ENCODE measurements at regions not wholly inside any gene's neighbourhood (a gene's known extent, or its start where the extent isn't known, plus 50 kb on each side); places are given as distances from the start of the nearest gene placed in this dataset.

DNA sequence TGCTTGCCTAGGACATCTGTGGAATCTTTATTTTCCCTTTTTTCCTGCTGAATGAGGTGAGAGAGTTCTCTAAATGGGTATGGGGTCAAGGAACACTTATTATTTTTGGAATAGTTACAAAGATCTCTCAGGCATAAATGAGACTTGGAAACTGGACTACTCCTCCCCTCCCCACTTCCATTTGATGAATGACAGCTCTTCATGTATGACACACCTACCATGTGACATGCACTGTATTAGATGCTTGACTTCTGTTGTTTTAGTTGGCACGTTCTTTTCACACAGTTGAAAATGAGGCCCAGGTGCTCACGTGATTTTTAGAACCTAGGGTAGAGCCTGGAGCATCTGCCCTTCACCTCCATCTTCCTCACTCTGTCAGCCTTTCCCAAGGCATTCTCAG is 62.4 kb downstream of the VCPKMT start:
- TF ChIP-seq, protein P1, sequence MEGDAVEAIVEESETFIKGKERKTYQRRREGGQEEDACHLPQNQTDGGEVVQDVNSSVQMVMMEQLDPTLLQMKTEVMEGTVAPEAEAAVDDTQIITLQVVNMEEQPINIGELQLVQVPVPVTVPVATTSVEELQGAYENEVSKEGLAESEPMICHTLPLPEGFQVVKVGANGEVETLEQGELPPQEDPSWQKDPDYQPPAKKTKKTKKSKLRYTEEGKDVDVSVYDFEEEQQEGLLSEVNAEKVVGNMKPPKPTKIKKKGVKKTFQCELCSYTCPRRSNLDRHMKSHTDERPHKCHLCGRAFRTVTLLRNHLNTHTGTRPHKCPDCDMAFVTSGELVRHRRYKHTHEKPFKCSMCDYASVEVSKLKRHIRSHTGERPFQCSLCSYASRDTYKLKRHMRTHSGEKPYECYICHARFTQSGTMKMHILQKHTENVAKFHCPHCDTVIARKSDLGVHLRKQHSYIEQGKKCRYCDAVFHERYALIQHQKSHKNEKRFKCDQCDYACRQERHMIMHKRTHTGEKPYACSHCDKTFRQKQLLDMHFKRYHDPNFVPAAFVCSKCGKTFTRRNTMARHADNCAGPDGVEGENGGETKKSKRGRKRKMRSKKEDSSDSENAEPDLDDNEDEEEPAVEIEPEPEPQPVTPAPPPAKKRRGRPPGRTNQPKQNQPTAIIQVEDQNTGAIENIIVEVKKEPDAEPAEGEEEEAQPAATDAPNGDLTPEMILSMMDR (IDR thresholded peaks at IDR 0.05; ENCODE audit: borderline replicate concordance, insufficient read depth, low read depth, low read length): no peak

DNA sequence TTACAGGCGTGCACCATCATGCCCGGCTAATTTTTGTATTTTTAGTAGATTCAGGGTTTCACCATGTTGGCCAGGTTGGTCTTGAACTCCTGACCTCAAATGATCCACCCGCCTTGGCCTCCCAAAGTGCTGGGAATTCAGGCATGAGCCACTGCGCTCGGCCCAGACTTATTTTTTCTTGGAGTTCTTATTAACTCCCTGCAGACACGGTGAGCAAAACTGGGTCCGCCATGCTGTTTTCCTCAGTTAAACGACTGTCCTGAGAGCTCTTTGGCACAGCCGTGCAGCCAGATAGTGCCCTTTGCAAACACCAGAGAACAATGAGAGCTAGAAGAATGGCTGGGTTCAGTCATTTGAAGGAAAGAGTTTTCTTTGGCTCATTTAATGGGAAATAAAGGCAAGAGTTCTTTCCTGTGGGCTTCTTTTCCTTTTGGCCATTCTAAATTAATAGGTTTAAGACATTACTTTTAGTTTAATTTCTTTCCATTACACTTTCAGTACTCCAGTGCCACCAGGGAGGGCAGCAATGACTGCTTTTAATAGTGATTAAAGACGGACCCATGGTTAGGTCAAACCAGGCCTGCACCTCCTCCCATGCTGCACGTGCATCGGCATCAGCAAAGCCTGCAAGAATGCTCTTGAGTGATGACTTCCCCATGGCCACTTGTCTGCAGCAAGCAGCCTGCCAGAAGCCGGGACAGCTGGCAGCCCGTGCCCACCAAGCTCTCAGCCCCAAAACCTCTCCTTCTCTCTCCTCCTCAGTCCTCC is 60.7 kb downstream of the VCPKMT start:
- TF ChIP-seq, protein P1 (IDR thresholded peaks at IDR 0.05; ENCODE audit: borderline replicate concordance, insufficient read depth, low read depth, low read length): no peak
- H3K4me3 ChIP-seq (ENCODE audit: low read depth, low read length): no peak overlapping the region

More for the DNA sequence above, 62.4 kb downstream of the VCPKMT start:
- no peak overlapping the region for H3K4me3 ChIP-seq (ENCODE audit: low read depth, low read length)

DNA sequence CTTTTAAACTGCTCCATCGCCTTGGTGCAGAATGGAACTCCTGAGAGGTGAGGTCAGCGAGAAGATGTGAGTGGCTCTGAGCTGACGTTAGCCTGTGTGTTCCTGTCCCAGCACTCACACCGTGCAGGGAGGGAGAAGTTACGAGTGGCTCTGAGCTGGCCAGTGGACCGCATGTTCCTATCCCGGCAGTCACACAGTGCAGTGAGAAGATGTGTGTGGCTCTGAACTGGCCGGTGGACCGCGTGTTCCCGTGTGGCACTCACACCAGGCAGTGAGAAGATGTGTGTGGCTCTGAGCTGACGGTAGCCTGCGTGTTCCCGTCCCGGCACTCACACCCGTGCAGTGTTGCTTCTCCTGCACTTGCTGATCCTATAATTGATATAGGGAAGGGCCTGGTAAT is 59.9 kb downstream of the VCPKMT start:
- H3K4me3 ChIP-seq (ENCODE audit: low read depth, low read length): no peak overlapping the region
- TF ChIP-seq, protein P1 (IDR thresholded peaks at IDR 0.05; ENCODE audit: borderline replicate concordance, insufficient read depth, low read depth, low read length): no peak

DNA sequence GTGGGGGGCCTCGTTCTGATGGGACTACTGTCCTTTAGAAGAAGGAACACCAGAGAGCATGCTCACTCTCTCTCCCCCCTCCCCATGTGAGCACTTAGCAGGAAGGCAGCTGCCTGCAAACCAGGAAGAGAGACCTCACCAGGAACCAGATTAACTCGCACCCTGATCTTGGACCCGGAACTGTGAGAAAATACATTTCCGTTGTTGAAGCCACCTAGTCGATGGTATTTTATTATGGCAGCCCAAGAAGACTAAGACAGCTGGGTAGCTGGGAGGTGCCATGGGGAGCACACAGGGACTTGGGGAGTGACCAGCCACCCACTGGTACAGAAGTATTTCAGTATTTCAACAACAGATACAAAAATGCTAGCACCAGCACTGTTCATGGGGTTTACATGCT is 59.0 kb downstream of the VCPKMT start:
- TF ChIP-seq, protein P1 (IDR thresholded peaks at IDR 0.05; ENCODE audit: borderline replicate concordance, insufficient read depth, low read depth, low read length): no peak
- no peak overlapping the region for H3K4me3 ChIP-seq (ENCODE audit: low read depth, low read length)

DNA sequence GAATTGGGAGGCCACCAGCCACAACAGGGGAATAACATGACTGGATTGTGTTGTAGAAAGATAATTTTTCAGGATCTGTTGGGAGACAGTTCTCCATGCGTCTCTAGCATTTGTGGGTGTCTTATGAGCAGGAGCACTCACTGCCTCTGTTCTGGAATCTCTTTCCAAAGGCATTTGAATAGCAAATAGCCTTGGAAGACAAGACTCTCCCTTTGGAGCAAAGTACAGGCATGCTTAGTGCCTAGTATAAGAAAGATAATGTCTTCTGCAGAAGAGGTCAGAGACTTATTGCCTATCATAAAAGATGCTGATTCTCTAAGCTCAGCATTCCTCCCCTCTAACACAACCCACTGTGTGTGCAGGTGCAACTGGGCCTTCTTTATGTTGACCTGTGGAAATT is 58.3 kb downstream of the VCPKMT start:
- TF ChIP-seq, protein P1 (IDR thresholded peaks at IDR 0.05; ENCODE audit: borderline replicate concordance, insufficient read depth, low read depth, low read length): no peak
- no peak overlapping the region for H3K4me3 ChIP-seq (ENCODE audit: low read depth, low read length)
